Colon (tissue), 2 donors: ENCODE measurements at regions not wholly inside any gene's neighbourhood (a gene's known extent, or its start where the extent isn't known, plus 50 kb on each side); places are given as distances from the start of the nearest gene placed in this dataset.
"Not testable (repeated sequence)": the region's sequence is repeated elsewhere in the genome, so short reads cannot be mapped to it uniquely, and the experiment has no call there.

ENCODE experiments used
- FAIRE-seq: peaks from 2 replicates; lab custom pipeline; 2012; peaks lifted over from hg19 to GRCh38; lab: Jason Lieb, UNC
- donor health status: control.
- donor health status: control.

DNA sequence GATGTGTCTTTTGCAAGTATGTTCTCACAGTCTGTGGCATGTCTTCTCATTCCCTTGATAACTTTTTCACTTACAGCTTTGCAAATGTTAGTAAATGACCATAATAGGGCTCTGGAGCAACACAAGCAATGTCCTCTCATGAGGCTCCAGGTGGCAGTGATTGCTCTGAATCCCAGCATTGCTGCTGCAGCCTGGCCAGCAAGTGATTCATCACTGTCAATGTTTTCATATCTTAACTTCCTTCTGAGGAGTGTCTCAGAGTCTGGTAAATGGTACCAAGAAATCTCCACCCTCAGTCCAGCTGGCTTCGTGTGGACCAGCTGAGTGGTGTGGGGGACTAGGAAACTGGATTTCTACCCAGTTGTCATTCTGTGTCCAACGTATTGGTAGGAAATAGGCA, 139.6 kb downstream of the MYLK4 start:
- FAIRE-seq: no peak

DNA sequence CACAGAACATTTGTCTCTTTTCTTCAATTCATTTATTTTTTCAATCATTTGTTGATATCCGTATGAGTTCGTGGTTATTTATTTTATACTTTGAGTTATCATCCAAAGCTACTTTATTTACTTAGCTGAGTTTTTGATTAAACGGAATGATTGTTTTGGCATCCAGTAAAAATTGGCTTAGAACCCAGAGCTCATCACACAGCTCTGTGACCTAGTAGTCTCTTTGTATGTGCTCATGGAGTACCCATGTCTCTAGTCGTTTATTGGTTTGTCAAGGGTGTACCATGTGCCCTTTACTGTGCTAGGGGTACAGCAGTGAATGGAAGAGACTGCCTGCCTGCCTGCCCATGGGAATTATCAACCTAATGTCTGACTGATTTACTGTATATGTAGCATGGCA, 142.2 kb downstream of the MYLK4 start:
- no peak for FAIRE-seq

DNA sequence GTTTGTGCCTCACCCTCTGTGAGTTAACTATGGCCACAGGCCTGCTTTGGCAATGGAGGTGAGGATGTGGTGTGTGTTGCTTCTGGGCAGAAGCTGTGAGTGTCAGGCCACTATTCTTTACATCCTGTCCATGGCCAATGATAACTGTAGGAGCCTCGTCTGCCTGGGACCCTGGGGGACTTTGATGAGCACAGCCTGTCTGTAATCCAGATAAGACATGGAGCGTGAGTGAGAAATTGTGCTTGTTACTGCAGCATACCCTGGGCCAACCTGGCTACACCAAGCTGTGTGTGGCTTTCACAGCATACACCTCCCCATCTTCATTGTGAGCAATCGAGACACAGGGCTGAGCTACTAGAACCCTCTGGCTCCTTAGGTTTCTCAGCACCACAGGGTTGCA, 150.4 kb downstream of the MYLK4 start:
- no peak for FAIRE-seq

DNA sequence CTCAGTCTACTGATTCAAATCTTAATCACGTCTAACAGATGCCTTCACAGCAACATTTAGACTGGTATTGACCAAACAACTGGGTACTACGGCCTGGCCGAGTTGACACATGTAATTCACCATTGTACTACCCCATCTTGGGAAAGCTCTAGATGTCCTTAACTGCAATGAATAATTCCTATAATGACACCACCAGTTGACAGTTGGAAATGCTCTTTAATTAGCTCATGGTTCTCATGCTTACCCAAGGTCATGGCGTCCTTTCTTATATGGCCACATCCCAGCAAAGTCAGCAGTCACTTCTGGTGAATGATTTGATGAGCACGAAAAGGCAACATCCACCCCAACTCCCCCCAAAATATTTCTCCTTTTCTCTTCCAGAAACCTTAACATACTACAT, 150.9 kb downstream of the MYLK4 start:
- no peak for FAIRE-seq

DNA sequence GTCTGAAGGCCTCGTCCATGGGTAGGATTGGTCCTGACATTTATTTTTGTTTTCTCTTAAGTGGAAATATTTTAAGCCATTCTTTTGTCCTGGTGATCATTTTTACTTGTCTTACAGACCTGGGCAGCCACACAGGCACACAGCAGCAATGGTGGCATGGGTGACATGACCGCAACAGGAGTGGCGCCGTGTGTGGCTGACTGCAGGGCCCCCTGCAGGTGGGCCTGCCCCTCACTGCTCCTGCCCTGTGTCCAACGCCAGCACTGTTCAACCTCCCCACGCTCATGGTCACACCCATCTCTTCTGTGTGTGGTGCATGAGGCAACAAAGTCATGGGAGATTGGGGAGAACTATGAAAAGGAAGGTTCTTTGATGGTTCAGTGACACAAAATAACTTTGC, 151.9 kb downstream of the MYLK4 start:
- no peak for FAIRE-seq

DNA sequence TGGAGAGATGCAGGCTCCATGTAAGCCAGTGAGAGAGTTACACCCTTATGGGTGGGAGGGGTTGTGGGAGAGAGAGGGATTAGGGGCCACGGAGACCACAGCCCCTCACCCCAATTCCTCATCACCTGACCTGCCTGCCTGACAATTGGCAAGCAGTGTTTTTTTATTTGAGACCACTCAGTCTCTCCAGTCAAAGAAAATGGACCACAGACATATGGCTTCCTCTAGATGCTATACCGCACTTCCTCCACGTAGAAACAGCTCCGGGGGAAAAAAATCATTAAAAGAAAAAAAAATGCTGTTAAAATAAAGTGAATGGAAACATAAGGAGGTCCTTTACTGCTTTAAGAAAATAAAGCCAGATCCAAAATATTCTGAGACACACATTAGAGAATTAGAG, 152.7 kb downstream of the MYLK4 start:
- FAIRE-seq: no peak

DNA sequence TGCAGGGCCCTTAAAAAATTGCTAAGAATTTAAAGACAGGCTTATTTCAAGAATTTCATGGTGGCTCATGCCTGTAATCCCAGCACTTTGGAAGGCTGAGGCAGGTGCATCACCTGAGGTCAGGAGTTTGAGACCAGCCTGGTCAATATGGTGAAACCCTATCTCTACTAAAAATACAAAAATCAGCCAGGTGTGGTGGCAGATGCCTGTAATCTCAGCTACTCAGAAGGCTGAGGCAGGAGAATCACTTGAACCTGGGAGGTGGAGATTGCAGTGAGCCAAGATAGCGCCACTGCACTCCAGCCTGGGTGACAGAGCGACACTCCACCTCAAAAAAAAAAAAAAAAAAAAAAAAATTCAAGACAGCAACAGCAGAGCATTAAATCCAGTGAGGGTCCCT, 153.3 kb downstream of the MYLK4 start:
- not testable (repeated sequence) for FAIRE-seq

DNA sequence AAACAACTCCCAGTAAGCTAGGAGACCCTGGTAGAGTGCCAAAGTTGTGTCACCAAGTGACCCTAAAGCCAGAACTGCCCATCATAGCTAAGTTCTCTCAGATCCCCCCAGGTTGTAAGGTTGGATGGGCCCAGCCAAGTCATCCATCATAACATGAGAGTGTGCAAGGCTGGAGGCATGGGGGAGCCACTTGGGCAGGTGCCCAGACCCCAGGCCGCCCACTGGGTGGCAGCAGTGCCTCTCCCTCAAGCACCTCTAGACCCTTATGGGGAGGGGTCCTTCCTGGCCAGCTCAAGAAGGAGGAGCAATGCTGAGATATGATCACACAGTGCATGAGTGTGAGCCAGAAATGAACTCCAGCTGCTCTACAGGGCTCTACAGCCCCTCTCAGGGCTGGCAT, 154.5 kb downstream of the MYLK4 start:
- FAIRE-seq: no peak

DNA sequence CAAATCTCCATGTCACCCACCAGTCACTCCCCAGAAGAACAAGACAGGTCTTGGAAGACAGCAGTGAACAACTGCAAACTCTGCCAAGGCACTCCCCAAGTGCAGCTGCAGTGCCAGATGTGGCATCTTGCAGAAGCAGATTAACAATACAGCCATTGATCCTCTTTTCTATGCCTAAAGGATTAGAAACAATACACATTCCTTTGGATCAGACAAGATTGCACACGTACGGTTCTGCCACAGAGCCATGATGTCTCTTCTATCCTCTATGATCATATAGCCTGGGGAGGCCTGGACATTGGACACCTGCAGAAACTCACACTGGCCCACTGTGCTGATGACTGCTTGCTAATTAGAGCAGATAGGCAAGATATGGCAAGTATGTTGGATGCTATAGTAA, 155.9 kb downstream of the MYLK4 start:
- no peak for FAIRE-seq

DNA sequence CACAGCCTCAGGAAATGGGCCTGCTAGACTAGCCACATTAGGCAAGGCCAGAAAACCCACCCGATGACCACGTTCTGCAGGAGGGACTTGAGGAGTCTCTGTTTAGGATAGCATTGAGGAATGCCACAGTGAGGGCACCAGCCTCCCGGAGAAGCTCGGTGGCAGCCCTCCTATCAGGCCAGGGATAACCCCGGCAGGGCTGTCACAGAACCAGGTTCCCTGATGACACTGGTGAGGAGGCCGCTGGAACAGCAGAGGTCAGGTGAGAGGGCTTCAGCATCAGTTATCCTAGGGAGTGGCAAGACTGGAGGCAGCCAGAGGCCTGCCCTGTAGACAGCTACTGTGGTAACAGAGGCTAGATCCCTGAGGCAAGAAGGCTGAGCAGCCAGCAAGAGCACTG, 157.6 kb downstream of the MYLK4 start:
- no peak for FAIRE-seq

DNA sequence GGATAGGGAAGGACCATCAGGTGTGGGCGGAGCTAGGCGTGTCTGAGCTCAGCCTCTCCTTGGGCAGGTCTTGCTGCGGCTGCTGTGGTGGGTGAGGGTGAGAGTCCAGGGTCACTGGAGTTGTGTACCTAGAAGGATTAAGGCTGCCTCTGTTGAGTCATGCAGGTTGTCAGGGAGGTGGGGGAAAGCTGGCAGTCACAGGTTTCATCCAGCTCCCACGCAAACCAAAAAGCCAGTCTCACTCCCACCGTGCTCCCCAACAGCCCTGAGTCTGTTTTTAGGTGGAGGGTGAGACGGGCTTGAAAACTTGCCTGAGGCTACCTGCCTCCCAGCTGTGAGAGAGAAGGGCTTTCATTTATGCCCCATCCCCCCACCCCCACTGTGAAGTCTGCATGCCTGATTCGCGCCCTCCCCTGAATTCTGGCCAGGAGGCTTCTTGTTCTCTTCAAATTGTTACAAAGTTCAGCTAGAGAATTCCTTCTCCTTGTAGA, 161.5 kb downstream of the MYLK4 start:
- no peak for FAIRE-seq

DNA sequence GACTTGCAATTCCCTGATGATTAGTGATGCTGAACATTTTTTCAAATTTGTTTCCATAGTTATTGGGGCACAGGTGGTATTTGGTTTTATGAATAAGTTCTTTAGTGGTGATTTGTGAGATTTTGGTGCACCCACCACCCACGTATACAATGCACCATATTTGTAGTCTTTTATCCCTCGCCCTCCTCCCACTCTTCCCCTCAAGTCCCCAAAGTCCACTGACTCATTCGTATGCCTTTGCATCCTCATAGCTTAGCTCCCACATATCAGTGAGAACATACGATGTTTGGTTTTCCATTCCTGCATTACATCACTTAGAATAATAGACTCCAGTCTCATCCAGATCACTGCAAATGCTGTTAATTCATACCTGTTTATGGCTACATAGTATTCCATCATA, 167.3 kb downstream of the MYLK4 start:
- no peak for FAIRE-seq

DNA sequence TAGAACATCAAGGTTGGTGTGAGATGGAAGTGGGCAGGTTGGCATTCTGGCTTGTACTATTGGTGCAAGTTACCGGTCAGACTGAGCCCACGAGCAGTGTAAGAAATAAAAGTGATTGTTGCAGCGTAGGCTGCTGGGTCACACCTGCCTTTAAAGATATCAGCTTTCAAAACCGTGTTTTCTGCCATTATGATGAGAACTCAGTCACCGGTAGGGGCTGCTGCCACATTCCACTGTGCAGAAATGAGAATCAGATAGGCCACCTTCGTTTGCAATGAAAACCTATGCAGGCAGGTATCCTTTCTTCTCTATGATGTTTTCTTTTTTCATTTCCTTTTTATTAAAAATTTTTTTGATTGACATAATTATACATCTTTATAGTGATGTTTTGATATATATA, 168.5 kb downstream of the MYLK4 start:
- FAIRE-seq: no peak

DNA sequence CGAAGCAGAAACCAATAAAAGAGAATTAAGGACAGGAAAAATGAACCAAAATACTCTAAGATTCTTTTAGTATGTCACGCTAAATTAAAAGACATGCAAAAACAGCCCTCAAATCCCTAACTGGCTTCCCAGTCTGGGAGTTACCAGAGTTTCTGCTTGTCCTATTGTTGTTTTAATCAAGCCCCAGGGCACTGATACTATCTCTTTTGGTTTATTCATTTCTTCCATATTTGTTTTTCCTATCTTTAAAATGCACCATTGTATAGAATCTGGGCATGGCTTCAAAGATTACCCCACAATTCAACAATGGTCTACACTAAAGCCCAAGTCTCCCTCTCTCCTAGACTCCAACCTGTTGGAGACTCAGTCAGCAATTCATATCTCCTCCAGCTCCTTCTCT, 169.1 kb downstream of the MYLK4 start:
- FAIRE-seq: no peak

DNA sequence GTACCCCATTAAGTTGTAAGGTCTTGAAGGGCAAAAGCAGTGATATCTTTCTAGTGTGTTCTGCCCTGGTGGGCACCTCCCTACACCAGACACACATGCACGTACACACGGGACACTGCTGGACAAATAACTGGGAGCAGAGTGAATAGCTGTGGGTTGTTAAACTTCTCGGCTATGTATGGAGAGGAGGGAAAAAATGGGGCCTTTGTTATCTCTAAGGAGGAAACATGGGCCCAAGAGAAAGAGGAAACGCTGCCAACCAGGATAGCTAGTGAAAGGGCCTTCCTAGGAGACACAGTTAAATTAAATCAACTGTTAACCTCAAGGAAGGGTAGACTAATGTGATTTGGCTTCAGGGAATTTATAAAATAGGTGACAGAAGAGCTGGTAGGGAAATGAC, 169.7 kb downstream of the MYLK4 start:
- no peak for FAIRE-seq

DNA sequence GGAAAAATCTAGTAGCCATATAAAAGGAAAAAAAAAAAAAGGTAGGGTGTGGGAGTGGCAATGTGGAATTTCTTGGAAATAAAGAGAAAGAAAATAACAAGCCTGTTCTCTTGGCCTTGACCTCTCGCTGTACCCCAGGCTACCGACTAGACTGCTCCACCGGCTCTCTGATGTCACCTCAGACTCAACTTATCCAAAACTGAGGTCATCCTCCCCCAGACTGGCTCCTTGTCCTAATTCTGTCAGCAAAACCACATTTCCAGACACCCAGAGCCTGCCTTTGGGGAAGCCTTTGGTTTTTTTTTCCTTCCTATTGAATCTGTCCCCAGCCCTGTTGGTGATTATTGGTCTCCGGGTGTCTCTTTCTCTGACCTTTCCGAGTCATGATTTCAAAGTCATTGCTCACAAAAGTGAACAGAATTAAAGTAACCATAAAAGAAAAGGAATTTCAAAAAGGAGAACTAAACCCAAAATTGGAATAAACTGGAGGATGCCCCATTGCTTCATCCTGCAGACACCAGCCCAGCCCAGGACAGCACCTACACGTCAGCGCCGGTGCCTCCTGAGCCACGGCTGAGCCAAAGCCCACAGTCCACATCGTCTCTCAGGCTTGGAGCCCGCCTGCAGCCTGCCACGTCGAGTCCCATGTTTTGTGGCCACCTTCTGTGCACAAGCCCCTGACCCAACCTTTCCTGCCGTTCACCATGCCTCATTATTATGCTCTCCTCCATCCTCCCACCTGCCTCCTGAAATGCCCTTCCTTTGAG, 170.7 kb downstream of the MYLK4 start:
- no peak for FAIRE-seq

DNA sequence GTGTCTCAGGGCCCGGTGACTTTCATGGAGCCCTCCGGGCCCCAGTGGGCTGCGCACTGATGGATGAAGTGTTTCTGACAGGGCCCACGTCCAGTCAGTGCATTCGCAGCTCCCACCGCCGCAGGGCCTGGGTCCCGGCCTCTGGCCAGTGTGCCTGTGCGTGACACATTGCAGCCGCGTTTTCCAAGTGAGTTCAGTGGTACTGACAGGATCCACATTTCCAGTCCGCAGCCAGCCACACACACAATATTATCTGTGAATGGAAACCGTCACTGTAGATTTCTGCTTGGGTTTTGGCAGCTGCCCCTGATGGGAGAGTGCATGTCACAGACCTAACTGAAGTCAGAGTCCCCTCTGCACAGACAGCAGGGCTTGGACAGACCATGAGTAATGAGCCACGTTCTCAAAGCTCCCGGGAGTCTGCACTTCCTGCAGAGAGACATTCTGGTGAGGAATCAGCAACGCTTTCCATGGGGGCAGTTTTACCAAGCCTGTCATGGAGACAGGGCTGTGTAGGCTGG, 171.4 kb downstream of the MYLK4 start:
- FAIRE-seq: no peak

DNA sequence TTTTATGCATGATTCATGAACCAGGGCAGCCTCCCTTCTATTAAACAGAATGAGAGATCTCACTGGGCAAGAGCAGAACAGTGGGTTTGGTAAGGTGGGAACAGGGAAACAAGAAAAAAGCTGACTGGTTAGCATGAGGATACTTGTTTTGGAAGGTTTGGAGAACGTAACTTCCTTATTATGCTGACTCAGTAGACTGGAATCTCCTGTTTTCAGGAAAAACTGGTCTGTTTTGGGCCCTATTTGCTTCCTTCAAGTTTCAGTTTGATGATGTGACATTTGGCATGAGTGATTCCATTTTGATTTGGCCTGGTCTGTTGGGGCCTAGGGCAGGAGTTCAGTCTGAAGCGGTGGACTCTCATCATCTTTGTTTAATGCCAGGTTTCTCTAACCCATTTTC, 172.0 kb downstream of the MYLK4 start:
- FAIRE-seq: no peak

DNA sequence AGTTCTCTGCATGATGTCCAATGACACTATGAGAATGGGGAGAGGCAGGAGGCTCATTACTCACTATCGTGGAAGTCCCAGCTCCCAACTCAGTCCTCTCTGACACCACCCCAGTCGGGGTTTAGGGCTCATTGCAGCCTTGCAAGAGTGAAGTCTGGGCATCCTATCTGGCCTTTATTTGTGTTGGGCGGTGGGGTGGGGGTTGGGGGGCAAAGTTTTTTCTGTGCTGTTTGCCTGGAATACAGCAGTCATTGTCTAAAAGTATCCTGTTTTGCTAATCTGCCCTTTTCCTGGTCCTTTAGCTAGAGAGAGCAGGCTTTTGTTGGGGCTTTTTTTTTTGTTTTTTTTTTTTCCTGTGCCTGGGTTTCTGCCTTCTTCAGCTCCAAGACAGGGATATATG, 174.2 kb downstream of the MYLK4 start:
- no peak for FAIRE-seq

DNA sequence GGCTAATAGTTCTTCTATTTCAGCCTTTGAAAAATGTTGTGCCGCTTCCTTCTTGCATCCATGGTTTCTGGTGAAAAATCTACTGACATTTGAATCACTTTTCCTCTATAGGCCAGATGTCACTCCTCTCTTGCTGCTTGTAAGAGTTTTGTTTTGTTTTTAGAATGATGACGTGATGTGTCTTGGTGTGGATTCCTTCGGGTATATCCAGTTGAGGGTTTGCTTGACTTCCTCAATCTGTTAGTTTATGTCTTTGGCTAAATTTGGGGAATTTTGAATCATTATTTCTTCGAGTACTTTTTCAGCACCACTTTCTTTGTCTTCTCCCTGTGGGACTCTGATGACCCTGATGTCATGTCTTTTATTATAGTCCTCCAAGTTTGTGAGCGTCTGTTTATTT, 175.5 kb downstream of the MYLK4 start:
- no peak for FAIRE-seq

DNA sequence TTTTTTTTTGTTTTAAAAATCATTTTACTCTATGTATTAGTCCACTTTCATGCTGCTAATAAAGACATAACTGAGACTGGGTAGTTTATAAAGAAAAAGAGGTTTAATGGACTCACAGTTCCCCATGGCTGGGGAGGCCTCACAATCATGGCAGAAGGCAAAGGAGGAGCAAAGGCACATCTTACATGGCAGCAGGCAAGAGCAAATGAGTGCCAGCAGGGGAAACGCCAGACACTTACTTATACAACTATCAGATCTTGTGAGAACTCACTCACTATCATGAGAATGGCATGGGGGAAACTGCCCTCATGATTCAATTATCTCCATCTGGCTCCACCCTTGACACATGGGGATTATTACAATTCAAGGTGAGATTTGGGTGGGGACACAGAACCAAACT, 181.3 kb downstream of the MYLK4 start:
- not testable (repeated sequence) for FAIRE-seq

DNA sequence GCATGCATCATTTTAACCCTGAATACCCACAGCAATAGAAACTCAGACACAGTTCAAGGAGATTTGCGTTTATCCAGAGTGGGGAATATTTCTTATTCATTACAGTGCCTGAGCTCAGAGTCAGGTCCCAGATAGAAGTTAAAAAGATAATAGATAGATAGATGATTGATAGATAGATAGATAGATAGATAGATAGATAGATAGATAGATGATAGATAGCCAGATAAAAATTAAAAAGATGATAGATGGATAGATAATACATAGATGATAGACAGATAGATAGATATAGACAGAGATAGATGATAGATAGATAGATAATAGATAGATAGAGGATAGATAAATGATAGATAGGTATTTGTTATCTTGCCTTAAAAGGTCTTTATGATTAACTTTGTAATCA, 184.7 kb downstream of the MYLK4 start:
- FAIRE-seq: no peak

DNA sequence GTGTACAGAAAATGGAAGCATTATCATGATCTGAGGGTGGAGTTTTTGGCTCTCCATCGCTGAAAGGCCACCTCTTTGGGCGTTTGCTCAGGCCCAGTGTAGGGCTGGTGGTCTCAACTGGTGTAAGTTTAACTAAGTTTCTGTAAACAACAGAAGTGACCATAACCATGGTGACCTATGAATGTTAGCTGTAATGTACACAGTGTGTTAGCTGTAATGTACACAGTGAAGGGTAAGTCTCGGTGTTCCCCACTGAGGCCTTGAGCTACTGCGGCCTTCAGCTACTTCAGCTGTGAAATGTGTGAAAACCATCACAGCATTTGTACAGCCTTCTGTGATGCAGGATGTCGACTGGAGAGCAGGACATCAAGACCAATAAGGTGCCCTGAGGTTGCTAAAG, 185.2 kb downstream of the MYLK4 start:
- no peak for FAIRE-seq

DNA sequence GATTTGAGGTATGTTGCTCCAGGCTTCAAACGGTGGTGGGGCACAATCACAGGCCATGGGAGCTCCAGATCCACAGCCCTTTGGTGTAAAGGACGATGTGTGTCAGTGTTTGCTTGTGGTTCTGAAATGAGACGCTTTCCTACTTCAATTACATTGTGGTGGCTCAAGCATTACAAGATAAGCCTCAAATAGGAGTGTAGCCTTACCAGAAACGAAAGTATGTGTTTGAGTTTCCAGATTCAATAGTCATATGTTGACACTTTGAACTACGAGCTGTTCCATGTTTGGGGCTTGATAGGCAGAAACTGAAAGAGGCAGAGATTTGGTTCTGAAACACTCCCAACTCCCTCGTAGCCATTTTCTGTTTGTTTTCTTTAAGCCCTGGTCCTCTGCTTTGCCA, 187.1 kb downstream of the MYLK4 start:
- no peak for FAIRE-seq
